Stimulated activated CD4-positive, alpha-beta T cell treated with anti-CD3 and anti-CD28 coated beads, Interleukin-12 subunit alpha, Interleukin-12 subunit beta, amount 100 ng/mL, for 24 hours (primary cell): ENCODE measurements at regions not wholly inside any gene's neighbourhood (a gene's known extent, or its start where the extent isn't known, plus 50 kb on each side); places are given as distances from the start of the nearest gene placed in this dataset.

Experiments used
- DNase-seq, 2 experiments: peaks; one replicate each; pipeline ENCODE4 v3.0.0-alpha.2; 2020; ENCODE audit warnings: low read depth in 2 of 2

GRCh38 chr6:169895000-169895759 lies 143.8 kb downstream of the ERMARD start:
- no peak for DNase-seq

- no peak for DNase-seq
These were observed 143.0 kb downstream of the ERMARD start for GRCh38 chr6:169894377-169894960.

- DNase-seq: no peak
These were observed 142.2 kb downstream of the ERMARD start for GRCh38 chr6:169893624-169894023.

- no peak for DNase-seq
These were observed 140.4 kb downstream of the ERMARD start for GRCh38 chr6:169891846-169892245.

- no peak for DNase-seq
These were observed 140.0 kb downstream of the ERMARD start for GRCh38 chr6:169891421-169891820.

- no peak for DNase-seq
These were observed 139.5 kb downstream of the ERMARD start for GRCh38 chr6:169890901-169891300.

DNA sequence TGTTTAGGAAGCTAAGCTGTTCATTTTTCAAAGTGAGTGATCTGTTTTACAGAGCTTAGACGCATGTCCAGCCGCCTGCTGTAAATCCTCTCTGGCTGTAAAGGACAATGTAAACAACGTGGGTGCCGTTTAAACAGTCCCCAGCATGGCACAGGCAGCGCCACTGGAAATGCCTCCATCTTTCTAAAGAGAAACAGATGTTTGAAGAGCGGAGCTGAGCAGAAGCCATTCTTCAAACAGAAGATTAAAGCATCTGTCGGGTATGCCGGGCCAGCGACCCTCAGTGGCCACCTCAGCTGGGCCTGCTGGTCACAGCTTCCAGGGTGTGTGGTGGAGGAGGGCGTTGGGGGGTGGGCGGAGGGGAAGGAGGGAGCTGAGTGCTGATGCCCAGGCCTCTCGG lies 138.6 kb downstream of the ERMARD start:
- DNase-seq: no peak

DNA sequence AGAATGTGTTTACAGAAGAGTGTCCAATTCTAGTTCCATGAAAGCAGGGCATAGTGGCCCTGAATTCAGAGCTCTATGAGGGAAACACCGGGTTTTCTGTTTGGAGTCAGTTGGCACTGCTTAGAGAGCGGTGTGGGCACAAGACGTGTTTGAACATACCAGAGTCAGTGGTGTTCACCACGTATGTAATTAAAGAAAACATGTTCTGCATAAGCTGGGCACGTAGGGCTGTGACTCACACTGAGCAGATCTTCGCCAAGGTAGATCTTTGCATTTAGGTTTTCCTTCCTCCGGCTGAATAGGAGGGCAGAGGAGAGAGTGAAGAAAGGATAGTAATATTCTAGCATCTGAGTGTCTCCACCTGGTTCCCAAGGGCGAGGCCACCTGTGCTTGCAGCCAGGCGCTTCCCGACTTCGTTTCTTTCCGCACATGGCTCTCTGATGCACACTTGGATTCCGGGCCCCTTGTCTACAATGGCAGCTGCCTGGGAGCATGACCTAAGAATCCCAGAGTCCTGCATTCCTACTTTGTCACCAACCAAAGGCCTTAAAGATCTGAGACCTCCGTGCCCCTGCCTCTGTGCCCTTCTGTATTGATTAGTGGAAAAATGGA lies 136.2 kb downstream of the ERMARD start:
- no peak for DNase-seq

DNA sequence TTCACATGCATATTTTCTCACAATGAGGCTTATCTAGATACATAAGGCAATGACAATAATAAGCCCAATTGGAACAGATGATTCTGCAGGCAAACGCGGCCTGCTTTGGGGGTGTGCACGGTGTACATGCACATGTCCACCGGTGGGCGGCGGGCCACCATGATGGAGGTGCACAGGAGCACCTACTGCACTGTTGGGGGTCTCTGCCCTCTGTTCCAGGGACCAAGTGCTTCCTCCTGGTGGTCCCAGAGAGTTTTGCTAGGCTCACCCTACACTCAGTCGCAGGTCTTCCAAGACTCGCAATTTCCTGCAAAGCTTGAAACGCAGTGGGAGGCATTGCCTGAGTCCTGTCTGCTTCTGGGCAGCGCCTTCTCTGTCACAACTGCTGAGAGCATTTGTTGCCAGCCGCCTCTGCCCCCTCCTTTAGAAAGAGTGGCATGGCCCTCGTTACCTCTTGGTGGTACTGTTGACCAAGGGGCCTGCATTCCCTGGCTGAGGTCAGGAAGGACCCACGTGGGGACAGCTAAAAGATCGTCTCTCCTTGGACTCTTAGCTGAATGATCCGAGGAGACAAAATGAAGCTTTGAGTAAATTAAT lies 135.3 kb downstream of the ERMARD start:
- DNase-seq: no peak

- DNase-seq: no peak
These were observed 134.4 kb downstream of the ERMARD start for GRCh38 chr6:169885831-169886230.

GRCh38 chr6:169885131-169885530 lies 133.7 kb downstream of the ERMARD start:
- DNase-seq: no peak

GRCh38 chr6:169884158-169884557 lies 132.7 kb downstream of the ERMARD start:
- no peak for DNase-seq

DNA sequence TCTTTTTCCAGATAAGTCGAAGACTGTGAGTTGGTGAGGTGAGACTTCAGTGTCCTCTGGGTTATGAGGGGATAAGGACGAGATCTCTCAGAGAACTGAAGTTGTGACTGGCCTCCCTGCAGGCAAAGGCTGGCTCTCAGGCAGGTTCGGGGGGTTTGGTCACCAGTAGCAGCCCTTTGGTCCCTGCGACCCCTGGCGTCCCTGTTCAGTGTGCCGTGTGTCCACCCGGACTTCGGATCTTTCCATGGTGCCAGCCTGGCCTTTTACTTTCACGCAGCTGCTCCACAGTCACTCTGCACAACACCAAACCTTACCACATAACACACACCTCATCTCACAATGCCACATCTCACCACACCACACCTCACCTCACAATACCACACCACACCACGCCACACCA lies 131.9 kb downstream of the ERMARD start:
- DNase-seq: no peak

- DNase-seq: no peak
These were observed 130.6 kb downstream of the ERMARD start for GRCh38 chr6:169881976-169882375.

DNA sequence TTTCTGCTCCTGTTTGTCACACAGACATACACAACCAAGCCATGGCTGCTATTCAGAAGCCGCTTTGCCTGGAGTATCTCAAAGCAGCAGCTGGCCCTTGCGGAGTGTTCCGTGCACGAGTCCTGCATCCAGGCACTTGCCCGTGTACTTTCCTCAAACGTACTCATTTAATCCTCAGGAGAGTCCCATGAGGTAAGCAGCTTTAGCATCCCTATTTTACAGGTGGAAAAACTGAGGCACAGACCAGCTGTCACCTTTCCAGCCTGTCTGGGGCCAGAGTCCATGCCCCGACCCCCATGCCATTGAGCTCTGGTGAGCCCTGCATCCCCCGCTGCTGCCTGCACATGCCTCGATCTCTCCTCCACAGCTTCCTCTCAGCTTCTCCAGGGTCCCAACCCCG lies 130.0 kb downstream of the ERMARD start:
- DNase-seq: no peak

DNA sequence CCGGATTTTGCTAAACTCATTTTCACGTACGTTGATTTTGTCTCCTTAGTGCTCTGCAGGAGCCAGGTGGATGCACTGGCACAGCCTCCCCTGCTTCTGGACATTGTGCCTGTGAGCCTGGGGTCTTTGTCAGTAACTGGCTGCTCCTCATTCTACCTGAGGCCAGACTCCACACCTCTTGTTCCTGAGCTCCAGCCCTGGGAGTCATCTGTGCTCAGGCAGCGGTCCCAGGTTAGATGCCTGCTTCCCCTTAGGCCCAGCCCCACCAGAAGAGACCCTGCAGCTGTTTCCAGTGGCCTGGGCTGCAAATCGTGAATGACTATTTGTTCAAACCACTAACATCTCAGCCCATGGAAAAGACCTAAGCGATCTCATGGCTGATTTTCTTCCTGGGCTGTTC lies 129.1 kb downstream of the ERMARD start:
- DNase-seq: no peak

GRCh38 chr6:169869301-169869700 lies 117.9 kb downstream of the ERMARD start:
- DNase-seq: no peak

GRCh38 chr6:169868458-169868857 lies 117.0 kb downstream of the ERMARD start:
- peak; percentile 4 to 5 for DNase-seq

DNA sequence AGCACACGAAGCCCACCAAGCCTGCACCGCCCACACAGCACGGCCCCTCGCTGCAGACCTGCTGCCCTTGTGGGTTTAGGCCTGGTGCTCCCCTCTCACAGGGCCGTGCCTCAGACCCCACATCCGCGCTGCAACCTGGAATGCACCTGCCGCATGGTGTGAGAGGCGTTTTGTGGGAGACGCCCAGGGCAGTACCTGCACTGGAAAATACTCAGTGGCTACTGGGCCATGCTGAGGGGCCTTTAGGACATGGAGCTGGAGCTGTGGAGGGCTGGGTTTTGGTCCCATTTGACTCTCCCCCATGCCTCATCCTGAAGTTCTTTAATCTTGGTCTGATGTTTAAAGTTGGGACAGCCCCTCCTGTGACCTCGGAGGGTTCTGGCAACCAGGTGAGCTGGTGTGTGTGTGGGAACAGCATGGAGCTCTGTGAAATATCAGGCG lies 116.3 kb downstream of the ERMARD start:
- DNase-seq: no peak

GRCh38 chr6:169866668-169867521 lies 115.5 kb downstream of the ERMARD start:
- no peak for DNase-seq

DNA sequence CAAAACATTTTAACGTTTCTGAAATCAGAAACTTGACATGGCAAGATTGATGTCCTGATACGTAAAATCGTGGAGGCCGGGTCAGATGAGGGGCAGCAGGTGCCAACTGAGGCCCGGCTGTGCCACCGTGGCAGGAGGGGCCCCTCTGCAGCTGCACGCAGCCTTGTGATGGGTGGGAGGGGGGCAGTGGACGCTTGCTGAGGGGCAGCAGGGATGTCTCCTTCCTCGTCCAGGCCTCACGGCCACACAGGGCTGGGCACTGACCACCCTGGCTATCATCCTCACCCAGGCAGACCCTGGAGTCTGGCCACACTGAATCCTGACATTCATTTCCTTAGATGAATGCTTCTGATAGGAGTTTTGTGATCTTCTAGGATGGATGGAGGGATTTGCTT lies 114.7 kb downstream of the ERMARD start:
- no peak for DNase-seq
